GM21515 (cell line): ENCODE measurements at regions not wholly inside any gene's neighbourhood (a gene's known extent, or its start where the extent isn't known, plus 50 kb on each side); places are given as distances from the start of the nearest gene placed in this dataset.

Experiments used
- ATAC-seq: cut with Tn5 transposase; IDR thresholded peaks from one replicate; pipeline ENCODE4 v1.9.1; 2021; ENCODE audit not compliant: unreplicated experiment

GRCh38 chr12:105738051-105738450 is 400.7 kb downstream of the NUAK1 start:
- ATAC-seq, result no peak

DNA sequence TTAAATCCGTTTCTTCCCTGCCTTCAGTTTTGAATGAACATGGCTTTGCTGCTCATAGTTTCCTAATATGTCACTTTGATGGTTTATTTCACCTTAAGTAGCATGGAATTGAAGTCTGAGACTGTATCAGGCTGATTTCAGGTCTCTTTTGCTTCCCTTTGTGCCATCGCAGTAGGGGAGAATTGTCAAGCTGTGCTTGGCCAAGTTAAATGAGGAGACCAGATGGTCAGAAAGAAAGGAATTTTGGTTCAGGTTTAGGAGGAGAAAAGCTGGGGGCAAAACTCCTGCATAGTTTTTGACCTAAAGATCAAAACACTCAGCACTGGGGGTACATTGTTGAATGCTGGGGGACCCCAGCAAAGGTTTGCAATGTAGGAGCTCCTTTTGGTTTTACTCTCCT is 398.4 kb downstream of the NUAK1 start:
- ATAC-seq, result no peak

GRCh38 chr12:105740970-105741725 is 397.6 kb downstream of the NUAK1 start:
- no peak for ATAC-seq

- no peak for ATAC-seq
These were observed 396.8 kb downstream of the NUAK1 start for GRCh38 chr12:105741786-105742566.

DNA sequence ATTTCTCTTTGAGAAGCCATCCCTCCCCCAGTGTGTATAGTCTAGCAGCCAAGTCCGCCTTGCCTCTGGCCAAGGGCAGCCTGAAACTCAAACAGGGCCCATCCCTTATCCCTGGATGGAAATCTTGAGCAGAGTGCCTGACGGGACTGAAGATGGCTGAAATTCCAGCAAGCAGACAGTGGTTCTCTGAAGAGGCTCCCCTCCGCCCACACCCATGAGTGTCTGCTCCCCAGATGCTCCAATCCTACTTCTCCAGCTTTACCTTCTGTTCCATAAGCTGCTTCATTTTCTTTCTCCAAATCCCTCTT is 396.2 kb downstream of the NUAK1 start:
- ATAC-seq, result no peak

GRCh38 chr12:105744371-105745058 is 394.2 kb downstream of the NUAK1 start:
- no peak for ATAC-seq

- ATAC-seq, result no peak
These were observed 392.9 kb downstream of the NUAK1 start for GRCh38 chr12:105745811-105746210.

DNA sequence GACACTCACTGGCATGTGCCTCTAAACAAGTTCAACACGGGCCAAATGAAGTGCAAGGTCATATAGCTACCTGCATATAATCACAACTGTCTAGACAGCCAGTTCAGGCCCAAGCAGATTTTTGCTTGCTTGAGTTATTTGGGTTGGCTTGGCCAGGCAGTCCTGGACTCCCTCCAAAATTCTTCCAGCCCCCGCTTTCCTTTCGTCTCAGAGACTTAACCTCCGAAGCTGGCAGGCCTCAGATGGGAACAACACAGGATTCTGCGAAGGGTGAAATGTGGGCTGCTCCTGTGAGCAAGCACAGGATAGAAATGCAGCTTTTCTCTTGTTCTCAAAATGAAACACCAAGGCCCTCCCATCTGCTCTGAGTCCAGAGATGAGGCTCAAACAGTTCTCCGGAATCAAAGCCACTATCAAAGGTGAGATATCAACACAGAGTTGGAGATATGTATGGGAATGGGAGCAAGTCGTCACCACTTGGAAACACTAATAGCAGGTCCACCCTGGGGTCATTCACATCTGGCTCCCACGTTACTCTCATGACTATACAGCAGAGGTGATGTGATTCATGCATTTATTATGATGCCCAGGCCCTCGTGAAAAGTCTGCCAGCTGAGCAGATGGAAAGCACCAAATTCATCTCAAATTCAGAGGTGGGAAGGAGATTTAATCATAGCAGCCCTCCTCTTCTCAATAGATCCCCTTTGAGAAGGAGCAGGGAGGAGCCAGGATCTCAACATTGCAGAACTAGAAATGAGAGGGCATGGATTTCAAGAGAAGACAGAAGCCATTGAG is 389.8 kb downstream of the NUAK1 start:
- ATAC-seq, result no peak

DNA sequence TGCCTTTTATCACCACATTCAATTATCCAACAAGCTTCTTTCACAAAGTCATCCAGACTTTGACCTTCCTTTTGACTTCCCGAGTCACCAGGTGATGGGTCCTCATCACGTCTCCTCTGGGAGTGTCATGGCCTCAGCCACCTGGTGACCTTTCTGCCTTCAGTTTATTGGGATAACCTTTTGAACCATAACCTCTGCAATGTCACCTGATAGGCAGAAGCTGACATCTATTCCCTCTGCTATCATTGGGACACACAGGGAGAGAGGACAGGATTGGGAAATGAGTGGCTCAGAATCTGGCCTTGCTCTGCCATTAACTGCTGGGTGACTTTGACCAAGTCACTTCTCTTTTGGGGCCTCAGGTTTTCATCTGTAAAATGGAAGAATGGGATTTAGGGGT is 388.7 kb downstream of the NUAK1 start:
- ATAC-seq, result no peak

GRCh38 chr12:105754313-105754712 is 384.4 kb downstream of the NUAK1 start:
- no peak for ATAC-seq

GRCh38 chr12:105756961-105757360 is 381.8 kb downstream of the NUAK1 start:
- no peak for ATAC-seq

GRCh38 chr12:105759149-105759548 is 379.6 kb downstream of the NUAK1 start:
- ATAC-seq, result no peak

DNA sequence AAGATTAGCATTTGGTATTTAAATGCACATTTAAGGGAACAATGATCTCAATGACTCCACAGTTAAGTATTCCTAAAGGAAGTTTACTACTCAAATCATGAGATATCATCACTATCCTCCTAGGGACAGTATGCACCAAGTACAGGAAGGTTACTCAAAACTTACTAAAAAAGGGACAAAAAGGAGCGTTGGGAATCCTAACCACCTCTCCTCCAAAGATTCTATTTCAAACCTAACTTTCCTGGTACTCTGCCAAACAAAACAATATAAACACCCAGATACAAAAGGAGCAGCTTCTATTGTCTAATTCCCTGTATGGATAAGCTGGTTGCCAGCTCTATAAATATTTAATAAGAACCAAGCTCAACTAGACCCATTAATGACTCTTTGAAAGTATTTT is 377.7 kb downstream of the NUAK1 start:
- no peak for ATAC-seq

GRCh38 chr12:105764216-105764835 is 374.4 kb downstream of the NUAK1 start:
- no peak for ATAC-seq

DNA sequence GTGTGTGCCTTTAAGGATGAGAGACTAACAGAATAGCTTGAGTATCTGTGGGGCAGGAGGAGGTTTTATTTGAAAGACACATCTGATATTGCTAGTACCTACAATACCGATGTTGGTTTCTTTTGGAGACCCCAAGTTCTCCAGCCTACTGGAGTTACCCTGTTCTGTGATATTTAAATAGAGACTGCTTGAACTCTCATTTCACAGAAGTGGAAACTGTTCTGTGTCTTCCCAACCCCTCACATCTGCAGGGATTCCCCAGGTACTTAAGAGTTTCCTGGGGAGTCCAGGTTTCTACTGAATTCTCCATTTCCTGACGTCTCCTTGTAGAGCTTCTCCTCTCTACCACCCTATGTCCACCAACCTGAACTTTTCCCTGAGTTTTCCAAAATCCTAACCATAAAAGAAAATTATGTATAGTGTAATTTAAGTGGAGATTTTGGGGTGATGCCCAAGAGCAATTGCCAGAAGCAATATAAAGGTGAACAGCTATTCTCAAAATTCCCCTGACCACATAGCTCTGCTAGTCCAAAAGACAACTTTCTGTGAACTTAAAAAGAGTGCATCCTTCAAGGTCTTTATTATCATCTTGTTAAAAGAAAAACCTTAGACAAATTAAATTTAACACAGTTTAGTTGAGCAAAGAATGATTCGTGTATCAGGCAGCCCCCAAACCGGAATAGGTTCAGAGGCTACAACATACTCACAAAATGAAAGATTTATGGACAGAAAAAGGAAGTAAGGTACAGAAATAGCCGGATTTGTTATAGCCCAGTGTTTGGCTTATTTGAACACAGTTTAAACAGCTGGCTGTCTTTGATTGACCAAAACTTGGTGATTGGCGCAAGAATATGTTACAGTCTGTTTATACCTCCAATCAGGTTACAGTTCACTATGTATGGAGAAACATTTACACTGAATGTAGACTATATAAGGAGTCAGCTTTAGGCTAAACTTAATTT is 373.4 kb downstream of the NUAK1 start:
- no peak for ATAC-seq

GRCh38 chr12:105766029-105766428 is 372.7 kb downstream of the NUAK1 start:
- no peak for ATAC-seq

- ATAC-seq, result no peak
These were observed 369.3 kb downstream of the NUAK1 start for GRCh38 chr12:105769486-105769885.

GRCh38 chr12:105773471-105773870 is 365.3 kb downstream of the NUAK1 start:
- ATAC-seq, result no peak

GRCh38 chr12:105774037-105774436 is 364.7 kb downstream of the NUAK1 start:
- ATAC-seq, result no peak

GRCh38 chr12:105775343-105775742 is 363.4 kb downstream of the NUAK1 start:
- no peak for ATAC-seq
